HEK293 (cell line): ENCODE measurements at regions not wholly inside any gene's neighbourhood (a gene's known extent, or its start where the extent isn't known, plus 50 kb on each side); places are given as distances from the start of the nearest gene placed in this dataset.

Source experiments
- CTCF ChIP-seq: fragments of 450-650 bp; formaldehyde crosslinking; IDR thresholded peaks from 2 replicates; pipeline ENCODE4 v1.5.1; 2016; ENCODE audit warnings: missing biosample characterization, missing genetic modification characterization
- PRDM4 ChIP-seq: fragments of 450-650 bp; formaldehyde crosslinking; IDR thresholded peaks from 2 replicates; pipeline ENCODE4 v1.5.1; 2017; ENCODE audit warnings: missing biosample characterization, missing genetic modification characterization
- SCRT2 ChIP-seq: fragments of 450-650 bp; formaldehyde crosslinking; IDR thresholded peaks from 2 replicates; pipeline ENCODE4 v1.5.1; 2016; ENCODE audit warnings: missing biosample characterization, missing genetic modification characterization
- YY1 ChIP-seq: fragments of 450-650 bp; formaldehyde crosslinking; IDR thresholded peaks from 2 replicates; pipeline ENCODE4 v1.5.1; 2018; ENCODE audit warnings: missing biosample characterization, missing genetic modification characterization
- ZIC2 ChIP-seq: fragments of 450-650 bp; formaldehyde crosslinking; IDR thresholded peaks from 2 replicates; pipeline ENCODE4 v1.5.1; 2016; ENCODE audit warnings: missing biosample characterization, missing genetic modification characterization
- ZNF274 ChIP-seq, 2 experiments: fragments of 200-500 bp in 1 of 2; fragments of 450-650 bp in 1 of 2; sonication (Bioruptor generic) in 1 of 2; formaldehyde crosslinking in 1 of 2; IDR thresholded peaks; 2 replicates each; pipeline versions ENCODE4 v1.5.1 to v1.6.1; 2014 to 2016; ENCODE audit warnings: borderline replicate concordance in 1 of 2, inconsistent platforms in 1 of 2, low read length in 1 of 2, missing biosample characterization in 1 of 2, missing genetic modification characterization in 1 of 2

GRCh38 chr2:128982001-128982400 lies 663.3 kb upstream of the HS6ST1 start:
- TF ChIP-seq ZIC2 (tag by site-specific recombination) (no peak), CTCF (no peak), YY1 (tag by site-specific recombination) (no peak), SCRT2 (tag by site-specific recombination) (no peak), ZNF274 (IDR thresholded peaks at IDR 0.05; ENCODE audit: low read length) (no peak), ZNF274 (tag by site-specific recombination; IDR thresholded peaks at IDR 0.05; ENCODE audit: borderline replicate concordance) (no peak), PRDM4 (tag by site-specific recombination) (no peak)
